GM12878 (cell line): ENCODE measurements at regions not wholly inside any gene's neighbourhood (a gene's known extent, or its start where the extent isn't known, plus 50 kb on each side); places are given as distances from the start of the nearest gene placed in this dataset.

Source experiments
- ATAC-seq: fragments of 200-7000 bp; cut with Tn5 transposase; 3 replicates; pipeline ENCODE4 v1.9.1; 2020; ENCODE audit warnings: mild to moderate bottlenecking, moderate library complexity
- BruUV-seq: library from RNA; stranded (reverse); fragments of 400-500 nt; replicated peaks from 2 replicates; lab custom pipeline; 2021; lab: Mats Ljungman, UMichigan
- CTCF ChIA-PET: fragments of 300-600 bp; sonication (Branson Sonifier 250); formaldehyde crosslinking; extraction: SDS; loops from one replicate; lab custom pipeline; 2021; ENCODE audit warnings: inconsistent platforms; lab: Yijun Ruan, JAX
- POLR2A ChIA-PET: fragments of 350-600 bp; formaldehyde crosslinking; extraction: SDS; loops from one replicate; lab custom pipeline; 2021; ENCODE audit warnings: inconsistent platforms; lab: Charles Lee
- RAD21 ChIA-PET: fragments of 300-600 bp; sonication (Branson Sonifier 250); formaldehyde crosslinking; loops from one replicate; lab custom pipeline; 2023; ENCODE audit warnings: antibody characterized with exemption; ENCODE audit not compliant: unreplicated experiment; lab: Charles Lee
- SMC1A ChIA-PET: fragments of 300-600 bp; sonication (Branson Sonifier 250); formaldehyde crosslinking; loops from one replicate; lab custom pipeline; 2023; ENCODE audit not compliant: unreplicated experiment, uncharacterized antibody; lab: Charles Lee
- DNase-seq: peaks from one replicate; pipeline ENCODE4 v3.0.0-alpha.2; 2011; ENCODE audit warnings: low read depth, low spot score
- FAIRE-seq: peaks from 3 replicates; lab custom pipeline; 2011; peaks lifted over from hg19 to GRCh38; lab: Jason Lieb, UNC
- H2AFZ ChIP-seq: 2 replicates; pipeline ENCODE4 v1.6.0; 2011; ENCODE audit warnings: low read depth, low read length, control low read depth; ENCODE audit not compliant: control insufficient read depth
- H3K27ac ChIP-seq: 2 replicates; pipeline ENCODE4 v1.5.1; 2011; ENCODE audit warnings: control low read depth; ENCODE audit not compliant: control insufficient read depth, insufficient read depth
- H3K27me3 ChIP-seq, 2 experiments: replicated peaks in 1 of 2; 2 replicates each; pipeline versions ENCODE4 v1.6.0 to v1.6.1; 2011; ENCODE audit warnings: low read length in 1 of 2; ENCODE audit not compliant: control insufficient read depth in 2 of 2, insufficient read depth in 2 of 2
- H3K36me3 ChIP-seq, 2 experiments: 2 replicates each; pipeline ENCODE4 v1.5.1; 2011; ENCODE audit warnings: low read length in 1 of 2; ENCODE audit not compliant: control insufficient read depth in 2 of 2, insufficient read depth in 2 of 2
- H3K4me1 ChIP-seq: 2 replicates; pipeline ENCODE4 v1.6.1; 2011; ENCODE audit warnings: mild to moderate bottlenecking, low read length, moderate library complexity, mixed read lengths; ENCODE audit not compliant: control insufficient read depth, insufficient read depth
- H3K4me2 ChIP-seq: 2 replicates; pipeline ENCODE4 v1.6.0; 2011; ENCODE audit warnings: control low read depth; ENCODE audit not compliant: control insufficient read depth, insufficient read depth
- H3K4me3 ChIP-seq: fragments of 200-600 bp; sonication (generic); 2 replicates; pipeline ENCODE4 v1.5.1; 2016
- H3K79me2 ChIP-seq: 2 replicates; pipeline ENCODE4 v1.6.0; 2011; ENCODE audit warnings: low read length; ENCODE audit not compliant: control insufficient read depth, insufficient read depth
- H3K9ac ChIP-seq: 2 replicates; pipeline ENCODE4 v1.8.0; 2011; ENCODE audit warnings: low read length, control low read depth, mixed read lengths; ENCODE audit not compliant: control insufficient read depth, insufficient read depth
- H3K9me3 ChIP-seq: replicated peaks from 3 replicates; pipeline ENCODE4 v1.5.1; 2011; ENCODE audit warnings: mild to moderate bottlenecking, low read length; ENCODE audit not compliant: control insufficient read depth, insufficient read depth
- H4K20me1 ChIP-seq: 2 replicates; pipeline ENCODE4 v1.6.0; 2011; ENCODE audit not compliant: control insufficient read depth, insufficient read depth
- BRCA1 ChIP-seq: IDR thresholded peaks from 2 replicates; pipeline ENCODE4 v1.6.1; 2011; ENCODE audit warnings: low read depth, low read length, improper control_type of control experiment
- CEBPB ChIP-seq, 2 experiments: fragments of 150-350 bp in 1 of 2; IDR thresholded peaks; 2 replicates each; pipeline ENCODE4 v1.6.1; 2012 to 2014; ENCODE audit warnings: low read depth in 2 of 2, low read length in 2 of 2, borderline replicate concordance in 1 of 2, inconsistent platforms in 1 of 2
- CHD4 ChIP-seq: fragments of 200-600 bp; sonication (generic); IDR thresholded peaks from 2 replicates; pipeline ENCODE4 v1.6.1; 2016; ENCODE audit warnings: mild to moderate bottlenecking
- FOS ChIP-seq: IDR thresholded peaks from 3 replicates; pipeline ENCODE4 v1.6.1; 2011; ENCODE audit warnings: borderline replicate concordance; ENCODE audit not compliant: insufficient read length; ENCODE audit errors: extremely low read depth
- GABPA ChIP-seq: IDR thresholded peaks from 2 replicates; pipeline ENCODE4 v1.6.1; 2014; ENCODE audit warnings: antibody characterized with exemption, low read depth, mild to moderate bottlenecking, inconsistent platforms
- LARP7 ChIP-seq: fragments of 450-650 bp; IDR thresholded peaks from 2 replicates; pipeline ENCODE4 v1.6.1; 2017; ENCODE audit warnings: mild to moderate bottlenecking
- NBN ChIP-seq: fragments of 450-650 bp; IDR thresholded peaks from 2 replicates; pipeline ENCODE4 v1.6.1; 2016
- RFX5 ChIP-seq: IDR thresholded peaks from 2 replicates; pipeline ENCODE4 v1.6.1; 2011; ENCODE audit warnings: low read depth, low read length, improper control_type of control experiment
- SREBF2 ChIP-seq: IDR thresholded peaks from 2 replicates; pipeline ENCODE4 v1.6.1; 2012; ENCODE audit warnings: mild to moderate bottlenecking, low read length
- YBX1 ChIP-seq: fragments of 450-650 bp; IDR thresholded peaks from 2 replicates; pipeline ENCODE4 v1.6.1; 2016; ENCODE audit warnings: antibody characterized with exemption
- ZZZ3 ChIP-seq: IDR thresholded peaks from 2 replicates; pipeline ENCODE4 v1.6.1; 2011; ENCODE audit warnings: low read depth; ENCODE audit not compliant: control insufficient read depth, insufficient read length
- WGBS: methylation state at CpG from one replicate; pipeline ENCODE4 v1.1.6; 2016; ENCODE audit warnings: low lambda C conversion rate; ENCODE audit not compliant: insufficient replicate concordance, insufficient coverage; ENCODE audit errors: missing lambda C conversion rate; 5-methylcytosine and 5-hydroxymethylcytosine counted together
- in situ Hi-C: fragments of 300-500 bp; cut with MboI; formaldehyde crosslinking; loops from 9 replicates; pipeline ENCODE4 v1.14.3; 2018; ENCODE audit warnings: mixed read lengths
- intact Hi-C: fragments of 100-400 bp; cut with micrococcal nuclease; formaldehyde crosslinking; loops from one replicate; pipeline ENCODE4 v1.14.2; 2022; ENCODE audit not compliant: unreplicated experiment
- TF ChIP-seq, protein P1 (sequence below): fragments of 450-650 bp; IDR thresholded peaks from 2 replicates; pipeline ENCODE4 v1.6.1; 2017; ENCODE audit warnings: mild to moderate bottlenecking
- TF ChIP-seq, protein P2 (sequence below): IDR thresholded peaks from 2 replicates; pipeline ENCODE4 v1.6.1; 2012; ENCODE audit warnings: low read depth, low read length, improper control_type of control experiment
- TF ChIP-seq, protein P3 (sequence below): fragments of 450-650 bp; IDR thresholded peaks from 2 replicates; pipeline ENCODE4 v1.6.1; 2017; ENCODE audit warnings: low read depth, mild to moderate bottlenecking, moderate library complexity
- TF ChIP-seq, protein P4 (sequence below): IDR thresholded peaks from 2 replicates; pipeline ENCODE4 v1.6.1; 2011; ENCODE audit warnings: borderline replicate concordance, low read depth, mild to moderate bottlenecking, moderate library complexity, mixed read lengths, low read length; ENCODE audit not compliant: insufficient read depth; ENCODE audit errors: extremely low read length

DNA sequence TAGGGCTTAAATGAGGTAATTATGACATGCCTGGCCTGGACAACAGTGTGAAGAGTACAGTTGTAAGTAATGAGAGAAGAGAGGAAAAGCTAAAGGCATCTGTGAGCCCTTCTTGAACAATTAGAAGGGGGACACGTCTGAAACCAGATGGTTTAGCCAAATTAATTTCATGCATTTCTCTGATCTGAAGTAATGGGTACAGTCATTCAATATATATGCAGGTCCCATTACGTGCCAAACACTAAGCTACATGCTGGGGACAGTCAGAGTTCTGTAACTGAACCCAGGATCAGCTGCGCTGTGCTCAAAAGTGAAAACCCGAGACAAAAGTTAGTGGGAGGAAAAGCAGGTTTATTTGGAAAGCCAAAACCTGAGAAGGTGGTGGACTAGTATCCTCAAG is 207.2 kb upstream of the TMTC1 start:
- ChIA-PET CTCF (no interaction called here), SMC1A (no interaction called here), RAD21 (no interaction called here), POLR2A (no interaction called here)
- Histone ChIP-seq H3K4me3 (no peak overlapping the region), H3K27ac (no peak overlapping the region), H3K79me2 (no peaks in the 10 kb centered on the region), H4K20me1 (no peaks in the 10 kb centered on the region), H3K4me1 (no peaks in the 10 kb centered on the region), H2AFZ (no peak overlapping the region), H3K9ac (no peak overlapping the region), H3K27me3 (no peaks in the 10 kb centered on the region), H3K36me3 (no peaks in the 10 kb centered on the region), H3K9me3 (no peaks in the 10 kb centered on the region), H3K4me2 (no peak overlapping the region)
- in situ Hi-C loops = no loop called here
- DNase-seq (no peak), ATAC-seq (no peak), FAIRE-seq (no peak)
- TF ChIP-seq CHD4 (no peak), SREBF2 (no peak)
- intact Hi-C loops = no loop called here
- WGBS = 16% methylated on average over 4 of the region's 4 CpGs
- no TSS peak for BruUV-seq

DNA sequence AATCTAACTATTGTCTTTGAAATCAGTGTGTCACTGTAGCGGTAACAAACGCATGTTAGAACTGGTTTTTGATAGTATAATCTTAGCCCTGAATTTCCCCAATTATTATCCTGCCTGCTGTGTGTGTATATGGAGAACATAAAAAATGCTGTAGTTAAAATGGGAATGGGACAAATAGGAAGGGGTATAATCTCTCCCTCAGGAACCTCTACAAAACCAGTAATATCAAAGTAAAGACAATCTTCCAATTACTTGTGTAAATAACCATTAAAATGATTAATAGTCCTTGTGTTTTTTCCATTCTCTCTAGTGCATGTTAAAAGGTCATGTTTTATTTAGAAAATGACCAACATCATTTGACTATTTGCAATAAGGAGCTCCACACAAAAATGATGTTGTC is 200.1 kb upstream of the TMTC1 start:
- intact Hi-C loops = no loop called here
- no peak overlapping the region for H3K4me2 ChIP-seq
- no peak overlapping the region for H3K9ac ChIP-seq
- no peak overlapping the region for H3K27ac ChIP-seq
- RAD21 ChIA-PET = no interaction called here
- CTCF ChIA-PET = interaction anchor here (0.7 to 0.9 kb wide), 2 partner anchors 12 to 16 kb away, joined by 3 to 4 read pairs; no protein-coding TSS in a partner anchor
- SMC1A ChIA-PET = no interaction called here
- H3K4me3 ChIP-seq = no peak overlapping the region
- no peak for FAIRE-seq
- no peaks in the 10 kb centered on the region for H3K79me2 ChIP-seq
- no peaks in the 10 kb centered on the region for H3K9me3 ChIP-seq
- no TSS peak for BruUV-seq
- no peak overlapping the region for H2AFZ ChIP-seq
- H3K36me3 ChIP-seq = no peaks in the 10 kb centered on the region
- ATAC-seq = no peak
- H4K20me1 ChIP-seq = no peaks in the 10 kb centered on the region
- POLR2A ChIA-PET = no interaction called here
- H3K27me3 ChIP-seq = no peaks in the 10 kb centered on the region
- no peaks in the 10 kb centered on the region for H3K4me1 ChIP-seq
- WGBS = 35% methylated on average over 2 of the region's 2 CpGs
- DNase-seq = no peak
- in situ Hi-C loops = no loop called here
- TF ChIP-seq GABPA = no peak
- TF ChIP-seq, protein P1, sequence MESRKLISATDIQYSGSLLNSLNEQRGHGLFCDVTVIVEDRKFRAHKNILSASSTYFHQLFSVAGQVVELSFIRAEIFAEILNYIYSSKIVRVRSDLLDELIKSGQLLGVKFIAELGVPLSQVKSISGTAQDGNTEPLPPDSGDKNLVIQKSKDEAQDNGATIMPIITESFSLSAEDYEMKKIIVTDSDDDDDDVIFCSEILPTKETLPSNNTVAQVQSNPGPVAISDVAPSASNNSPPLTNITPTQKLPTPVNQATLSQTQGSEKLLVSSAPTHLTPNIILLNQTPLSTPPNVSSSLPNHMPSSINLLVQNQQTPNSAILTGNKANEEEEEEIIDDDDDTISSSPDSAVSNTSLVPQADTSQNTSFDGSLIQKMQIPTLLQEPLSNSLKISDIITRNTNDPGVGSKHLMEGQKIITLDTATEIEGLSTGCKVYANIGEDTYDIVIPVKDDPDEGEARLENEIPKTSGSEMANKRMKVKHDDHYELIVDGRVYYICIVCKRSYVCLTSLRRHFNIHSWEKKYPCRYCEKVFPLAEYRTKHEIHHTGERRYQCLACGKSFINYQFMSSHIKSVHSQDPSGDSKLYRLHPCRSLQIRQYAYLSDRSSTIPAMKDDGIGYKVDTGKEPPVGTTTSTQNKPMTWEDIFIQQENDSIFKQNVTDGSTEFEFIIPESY = no peak
- no peak for TF ChIP-seq RFX5
- TF ChIP-seq, protein P2, sequence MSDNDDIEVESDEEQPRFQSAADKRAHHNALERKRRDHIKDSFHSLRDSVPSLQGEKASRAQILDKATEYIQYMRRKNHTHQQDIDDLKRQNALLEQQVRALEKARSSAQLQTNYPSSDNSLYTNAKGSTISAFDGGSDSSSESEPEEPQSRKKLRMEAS = no peak
- TF ChIP-seq BRCA1 = no peak
- TF ChIP-seq, protein P3, sequence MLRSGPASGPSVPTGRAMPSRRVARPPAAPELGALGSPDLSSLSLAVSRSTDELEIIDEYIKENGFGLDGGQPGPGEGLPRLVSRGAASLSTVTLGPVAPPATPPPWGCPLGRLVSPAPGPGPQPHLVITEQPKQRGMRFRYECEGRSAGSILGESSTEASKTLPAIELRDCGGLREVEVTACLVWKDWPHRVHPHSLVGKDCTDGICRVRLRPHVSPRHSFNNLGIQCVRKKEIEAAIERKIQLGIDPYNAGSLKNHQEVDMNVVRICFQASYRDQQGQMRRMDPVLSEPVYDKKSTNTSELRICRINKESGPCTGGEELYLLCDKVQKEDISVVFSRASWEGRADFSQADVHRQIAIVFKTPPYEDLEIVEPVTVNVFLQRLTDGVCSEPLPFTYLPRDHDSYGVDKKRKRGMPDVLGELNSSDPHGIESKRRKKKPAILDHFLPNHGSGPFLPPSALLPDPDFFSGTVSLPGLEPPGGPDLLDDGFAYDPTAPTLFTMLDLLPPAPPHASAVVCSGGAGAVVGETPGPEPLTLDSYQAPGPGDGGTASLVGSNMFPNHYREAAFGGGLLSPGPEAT = no peak
- TF ChIP-seq, protein P4, sequence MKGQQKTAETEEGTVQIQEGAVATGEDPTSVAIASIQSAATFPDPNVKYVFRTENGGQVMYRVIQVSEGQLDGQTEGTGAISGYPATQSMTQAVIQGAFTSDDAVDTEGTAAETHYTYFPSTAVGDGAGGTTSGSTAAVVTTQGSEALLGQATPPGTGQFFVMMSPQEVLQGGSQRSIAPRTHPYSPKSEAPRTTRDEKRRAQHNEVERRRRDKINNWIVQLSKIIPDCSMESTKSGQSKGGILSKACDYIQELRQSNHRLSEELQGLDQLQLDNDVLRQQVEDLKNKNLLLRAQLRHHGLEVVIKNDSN = no peak
- TF ChIP-seq ZZZ3 = no peak
- TF ChIP-seq NBN = no peak
- no peak for TF ChIP-seq CEBPB (IDR thresholded peaks at IDR 0.05; ENCODE audit: borderline replicate concordance in 1 of 2, low read depth in 2 of 2, low read length in 2 of 2)
- no peak for TF ChIP-seq LARP7
- TF ChIP-seq FOS = no peak
- TF ChIP-seq YBX1 = no peak
